Naive thymus-derived CD8-positive, alpha-beta T cell (primary cell): ENCODE measurements at regions not wholly inside any gene's neighbourhood (a gene's known extent, or its start where the extent isn't known, plus 50 kb on each side); places are given as distances from the start of the nearest gene placed in this dataset.

Source experiments
- ATAC-seq, 2 donors: fragments of 150-1000 bp; cut with Tn5 transposase in 1 of 2; sonication (Bioruptor Pico), chemical (Tn5 transposase) in 1 of 2; 1 replicate in 1 of 2; 2 replicates in 1 of 2; pipeline ENCODE4 v1.10.0; 2021; ENCODE audit warnings: mild to moderate bottlenecking in 2 of 2, moderate library complexity in 2 of 2
- POLR2A ChIA-PET: fragments of 350-600 bp; sonication (Branson Sonifier 250); formaldehyde crosslinking; loops from one replicate; lab custom pipeline; 2021; ENCODE audit warnings: antibody characterized with exemption; lab: Charles Lee
- DNase-seq, 10 donors: peaks; one replicate each; pipeline versions ENCODE4 v3.0.0 to v3.0.0-alpha.2; 2020 to 2022
- H3K27ac Mint-ChIP-seq, 10 donors: one replicate each; pipeline ENCODE4 v1.8.0; 2020 to 2022; ENCODE audit warnings: mild to moderate bottlenecking in 10 of 10, mixed read lengths in 10 of 10, moderate library complexity in 4 of 10, inconsistent platforms in 1 of 10
- H3K27me3 Mint-ChIP-seq, 5 donors: one replicate each; pipeline ENCODE4 v1.8.0; 2021 to 2022; ENCODE audit warnings: mixed read lengths in 5 of 5
- H3K36me3 Mint-ChIP-seq, 3 donors: one replicate each; pipeline ENCODE4 v1.8.0; 2020 to 2022; ENCODE audit warnings: mixed read lengths in 3 of 3, mild to moderate bottlenecking in 2 of 3, inconsistent platforms in 1 of 3
- H3K4me1 Mint-ChIP-seq, 4 donors: one replicate each; pipeline ENCODE4 v1.8.0; 2021 to 2022; ENCODE audit warnings: mixed read lengths in 4 of 4
- H3K4me3 Mint-ChIP-seq, 10 donors: one replicate each; pipeline ENCODE4 v1.8.0; 2020 to 2022; ENCODE audit warnings: mild to moderate bottlenecking in 10 of 10, mixed read lengths in 10 of 10, moderate library complexity in 6 of 10, inconsistent platforms in 1 of 10
- H3K9me3 Mint-ChIP-seq, 9 donors: one replicate each; pipeline ENCODE4 v1.8.0; 2020 to 2022; ENCODE audit warnings: mixed read lengths in 9 of 9, mild to moderate bottlenecking in 3 of 9, inconsistent platforms in 1 of 9, moderate library complexity in 1 of 9

- Mint-ChIP-seq H3K36me3 (no peaks in the 10 kb centered on the region), H3K27me3 (peaks cover 0 to 41% (median 20%) of the 10 kb centered on the region in 5 donors), H3K27ac (no peak overlapping the region), H3K9me3 (peaks cover 0 to 2% (median 0%) of the 10 kb centered on the region in 9 donors), H3K4me3 (no peak overlapping the region), H3K4me1 (no peaks in the 10 kb centered on the region)
- ATAC-seq, result no peak
- no peak for DNase-seq
- POLR2A ChIA-PET, result no interaction called here
Measured at GRCh38 chr10:117601716-117602115, 59.2 kb downstream of the EMX2 start.

- POLR2A ChIA-PET, result no interaction called here
- Mint-ChIP-seq H3K36me3 (no peaks in the 10 kb centered on the region), H3K4me3 (no peak overlapping the region), H3K4me1 (no peaks in the 10 kb centered on the region), H3K9me3 (peaks cover 0 to 2% (median 0%) of the 10 kb centered on the region in 9 donors), H3K27me3 (peaks cover 0 to 41% (median 20%) of the 10 kb centered on the region in 5 donors), H3K27ac (no peak overlapping the region)
- no peak for ATAC-seq
- no peak for DNase-seq
Measured at GRCh38 chr10:117603081-117603480, 60.5 kb downstream of the EMX2 start.

- no peak for DNase-seq
- Mint-ChIP-seq H3K27me3 (peaks cover 0 to 41% (median 20%) of the 10 kb centered on the region in 5 donors), H3K36me3 (no peaks in the 10 kb centered on the region), H3K27ac (no peak overlapping the region), H3K9me3 (peaks cover 0 to 2% (median 0%) of the 10 kb centered on the region in 9 donors), H3K4me3 (no peak overlapping the region), H3K4me1 (no peaks in the 10 kb centered on the region)
- ATAC-seq, result no peak
- POLR2A ChIA-PET, result no interaction called here
Measured at GRCh38 chr10:117603726-117604125, 61.2 kb downstream of the EMX2 start.

- DNase-seq (no peak), ATAC-seq (no peak)
- Mint-ChIP-seq H3K9me3 (no peaks in the 10 kb centered on the region), H3K27ac (no peak overlapping the region), H3K4me3 (no peak overlapping the region), H3K27me3 (peaks cover 1 to 37% (median 18%) of the 10 kb centered on the region in 5 donors), H3K36me3 (no peaks in the 10 kb centered on the region), H3K4me1 (peaks cover 0 to 3% (median 0%) of the 10 kb centered on the region in 4 donors)
- POLR2A ChIA-PET, result no interaction called here
Measured at GRCh38 chr10:117609095-117609795, 66.7 kb downstream of the EMX2 start.

- Mint-ChIP-seq H3K36me3 (no peaks in the 10 kb centered on the region), H3K4me3 (no peak overlapping the region), H3K27ac (no peak overlapping the region), H3K4me1 (peaks cover 0 to 3% (median 0%) of the 10 kb centered on the region in 4 donors), H3K9me3 (peaks cover 0 to 3% (median 0%) of the 10 kb centered on the region in 9 donors), H3K27me3 (peaks cover 3 to 37% (median 23%) of the 10 kb centered on the region in 5 donors)
- DNase-seq (no peak), ATAC-seq (no peak)
- POLR2A ChIA-PET, result no interaction called here
Measured at GRCh38 chr10:117609796-117610170, 67.2 kb downstream of the EMX2 start.

GRCh38 chr10:117610321-117610720 lies 67.8 kb downstream of the EMX2 start:
- no peak for ATAC-seq
- peaks cover 0 to 3% (median 0%) of the 10 kb centered on the region in 9 donors for H3K9me3 Mint-ChIP-seq
- peaks cover 0 to 3% (median 0%) of the 10 kb centered on the region in 4 donors for H3K4me1 Mint-ChIP-seq
- H3K27ac Mint-ChIP-seq, result no peak overlapping the region
- DNase-seq, result no peak
- H3K36me3 Mint-ChIP-seq, result no peaks in the 10 kb centered on the region
- peaks cover 3 to 35% (median 22%) of the 10 kb centered on the region in 5 donors for H3K27me3 Mint-ChIP-seq
- no peak overlapping the region for H3K4me3 Mint-ChIP-seq
- POLR2A ChIA-PET, result no interaction called here

GRCh38 chr10:117612113-117612512 lies 69.6 kb downstream of the EMX2 start:
- H3K9me3 Mint-ChIP-seq, result peaks cover 0 to 3% (median 0%) of the 10 kb centered on the region in 9 donors
- POLR2A ChIA-PET, result no interaction called here
- H3K4me1 Mint-ChIP-seq, result peaks cover 0 to 3% (median 0%) of the 10 kb centered on the region in 4 donors
- H3K4me3 Mint-ChIP-seq, result no peak overlapping the region
- DNase-seq (no peak), ATAC-seq (no peak)
- H3K27me3 Mint-ChIP-seq, result peaks cover 3 to 47% (median 22%) of the 10 kb centered on the region in 5 donors
- H3K27ac Mint-ChIP-seq, result no peak overlapping the region
- H3K36me3 Mint-ChIP-seq, result no peaks in the 10 kb centered on the region

- no peak for DNase-seq
- Mint-ChIP-seq H3K4me3 (no peak overlapping the region), H3K9me3 (peaks cover 0 to 3% (median 0%) of the 10 kb centered on the region in 9 donors), H3K4me1 (peaks cover 0 to 3% (median 0%) of the 10 kb centered on the region in 4 donors), H3K27ac (no peak overlapping the region), H3K27me3 (peaks cover 7 to 72% (median 22%) of the 10 kb centered on the region in 5 donors), H3K36me3 (no peaks in the 10 kb centered on the region)
- POLR2A ChIA-PET, result no interaction called here
- ATAC-seq, result no peak
Measured at GRCh38 chr10:117615649-117616048, 73.1 kb downstream of the EMX2 start.

- Mint-ChIP-seq H3K4me3 (no peak overlapping the region), H3K36me3 (no peaks in the 10 kb centered on the region), H3K4me1 (peaks cover 0 to 3% (median 0%) of the 10 kb centered on the region in 4 donors), H3K27ac (peak overlapping the region in 1 of 10 donors; percentile 10), H3K9me3 (peaks cover 0 to 3% (median 0%) of the 10 kb centered on the region in 9 donors), H3K27me3 (peaks cover 9 to 74% (median 22%) of the 10 kb centered on the region in 5 donors)
- POLR2A ChIA-PET, result no interaction called here
- ATAC-seq (no peak), DNase-seq (no peak)
Measured at GRCh38 chr10:117616179-117616578, 73.6 kb downstream of the EMX2 start.

GRCh38 chr10:117617086-117617485 lies 74.5 kb downstream of the EMX2 start:
- H3K9me3 Mint-ChIP-seq, result peaks cover 0 to 3% (median 0%) of the 10 kb centered on the region in 9 donors
- DNase-seq (no peak), ATAC-seq (no peak)
- H3K27me3 Mint-ChIP-seq, result peaks cover 10 to 74% (median 24%) of the 10 kb centered on the region in 5 donors
- no peak overlapping the region for H3K4me3 Mint-ChIP-seq
- POLR2A ChIA-PET, result no interaction called here
- H3K4me1 Mint-ChIP-seq, result peaks cover 0 to 1% (median 0%) of the 10 kb centered on the region in 4 donors
- no peaks in the 10 kb centered on the region for H3K36me3 Mint-ChIP-seq
- no peak overlapping the region for H3K27ac Mint-ChIP-seq

- H3K27ac Mint-ChIP-seq, result no peak overlapping the region
- H3K4me3 Mint-ChIP-seq, result no peak overlapping the region
- peaks cover 0 to 1% (median 0%) of the 10 kb centered on the region in 4 donors for H3K4me1 Mint-ChIP-seq
- POLR2A ChIA-PET, result no interaction called here
- H3K36me3 Mint-ChIP-seq, result no peaks in the 10 kb centered on the region
- DNase-seq (no peak), ATAC-seq (no peak)
- peaks cover 0 to 3% (median 0%) of the 10 kb centered on the region in 9 donors for H3K9me3 Mint-ChIP-seq
- peaks cover 12 to 74% (median 25%) of the 10 kb centered on the region in 5 donors for H3K27me3 Mint-ChIP-seq
Measured at GRCh38 chr10:117617659-117618058, 75.1 kb downstream of the EMX2 start.

- POLR2A ChIA-PET, result no interaction called here
- Mint-ChIP-seq H3K27me3 (peaks cover 12 to 63% (median 21%) of the 10 kb centered on the region in 5 donors), H3K9me3 (peaks cover 0 to 3% (median 0%) of the 10 kb centered on the region in 9 donors), H3K36me3 (no peaks in the 10 kb centered on the region), H3K4me1 (no peaks in the 10 kb centered on the region), H3K4me3 (no peak overlapping the region), H3K27ac (no peak overlapping the region)
- ATAC-seq (no peak), DNase-seq (no peak)
Measured at GRCh38 chr10:117619223-117619622, 76.7 kb downstream of the EMX2 start.

- DNase-seq (no peak), ATAC-seq (no peak)
- Mint-ChIP-seq H3K4me1 (no peaks in the 10 kb centered on the region), H3K9me3 (peaks cover 0 to 2% (median 0%) of the 10 kb centered on the region in 9 donors), H3K27ac (no peak overlapping the region), H3K36me3 (no peaks in the 10 kb centered on the region), H3K27me3 (peaks cover 10 to 58% (median 18%) of the 10 kb centered on the region in 5 donors), H3K4me3 (no peak overlapping the region)
- POLR2A ChIA-PET, result no interaction called here
Measured at GRCh38 chr10:117619707-117620405, 77.3 kb downstream of the EMX2 start.
